ENCODE measurements at regions not wholly inside any gene's neighbourhood (a gene's known extent, or its start where the extent isn't known, plus 50 kb on each side); places are given as distances from the start of the nearest gene placed in this dataset.
A peak's percentile ranks its signal among the peaks of the same experiment; 100 is the strongest.
"Not testable (repeated sequence)": the region's sequence is repeated elsewhere in the genome, so short reads cannot be mapped to it uniquely, and the experiment has no call there.

- Histone ChIP-seq H3K36me3 (ENCODE audit: insufficient read depth in 1 of 2, low read depth in 1 of 2) (no peaks in the 10 kb centered on the region), H3K9me3 (peaks cover 6% of the 10 kb centered on the region), H3K27me3 (ENCODE audit: insufficient read depth in 3 of 3, low read length in 2 of 3) (no peaks in the 10 kb centered on the region), H3K27ac (no peak overlapping the region), H3K4me1 (no peaks in the 10 kb centered on the region), H3K4me3 (no peak overlapping the region)
- intact Hi-C loops (cut with DNase I) = no loop called here
- no peak for ATAC-seq
- no peak for TF ChIP-seq CTCF (IDR thresholded peaks at IDR 0.05)
- 62 to 79% (median 75%) methylated on average over 3 of the region's 3 CpGs for WGBS, 3 donors
- DNase-seq = no peak
Measured at GRCh38 chr9:2439957-2440356, 181.6 kb upstream of the VLDLR start.

- H3K36me3 ChIP-seq (ENCODE audit: insufficient read depth in 1 of 2, low read depth in 1 of 2); H3K4me1 ChIP-seq; H3K27me3 ChIP-seq (ENCODE audit: insufficient read depth in 3 of 3, low read length in 2 of 3); DNase-seq; H3K27ac ChIP-seq; H3K9me3 ChIP-seq; intact Hi-C loops (cut with DNase I); ATAC-seq; H3K4me3 ChIP-seq: not testable (repeated sequence)
- 93 to 97% (median 96%) methylated on average over 1 of the region's 1 CpG for WGBS, 3 donors
Measured at GRCh38 chr9:2443933-2444332, 177.7 kb upstream of the VLDLR start.

GRCh38 chr9:2448193-2448738, 173.3 kb upstream of the VLDLR start:
- ATAC-seq = peak in 1 of 4 donors; percentile 27

GRCh38 chr9:2453106-2453505, 168.5 kb upstream of the VLDLR start:
- intact Hi-C loops (cut with DNase I) = no loop called here
- WGBS, 3 donors = 25 to 35% (median 29%) methylated on average over 1 of the region's 1 CpG
- Histone ChIP-seq H3K27me3 (ENCODE audit: insufficient read depth in 3 of 3, low read length in 2 of 3) (no peaks in the 10 kb centered on the region), H3K4me3 (no peak overlapping the region), H3K27ac (no peak overlapping the region), H3K9me3 (no peaks in the 10 kb centered on the region), H3K36me3 (ENCODE audit: insufficient read depth in 1 of 2, low read depth in 1 of 2) (no peaks in the 10 kb centered on the region), H3K4me1 (no peaks in the 10 kb centered on the region)
- TF ChIP-seq CTCF (IDR thresholded peaks at IDR 0.05) = no peak
- ATAC-seq (no peak), DNase-seq (no peak)

More at GRCh38 chr9:2448193-2448738, 173.3 kb upstream of the VLDLR start:
- Histone ChIP-seq H3K27me3 (ENCODE audit: insufficient read depth in 3 of 3, low read length in 2 of 3) (no peaks in the 10 kb centered on the region), H3K36me3 (ENCODE audit: insufficient read depth in 1 of 2, low read depth in 1 of 2) (no peaks in the 10 kb centered on the region), H3K4me1 (no peaks in the 10 kb centered on the region), H3K4me3 (no peak overlapping the region), H3K9me3 (no peaks in the 10 kb centered on the region), H3K27ac (no peak overlapping the region)
- TF ChIP-seq CTCF (IDR thresholded peaks at IDR 0.05) = no peak
- intact Hi-C loops (cut with DNase I) = no loop called here
- 20 to 38% (median 32%) methylated on average over 2 of the region's 2 CpGs for WGBS, 3 donors
- no peak for DNase-seq

- Histone ChIP-seq H3K27me3 (ENCODE audit: insufficient read depth in 3 of 3, low read length in 2 of 3) (no peaks in the 10 kb centered on the region), H3K4me1 (no peaks in the 10 kb centered on the region), H3K27ac (no peak overlapping the region), H3K4me3 (no peak overlapping the region), H3K9me3 (no peaks in the 10 kb centered on the region), H3K36me3 (ENCODE audit: insufficient read depth in 1 of 2, low read depth in 1 of 2) (no peaks in the 10 kb centered on the region)
- DNase-seq = no peak
- WGBS, 3 donors = 61 to 64% (median 63%) methylated on average over 6 of the region's 6 CpGs
- no peak for ATAC-seq
- no peak for TF ChIP-seq CTCF (IDR thresholded peaks at IDR 0.05)
- intact Hi-C loops (cut with DNase I) = no loop called here
Measured at GRCh38 chr9:2453701-2454100, 167.9 kb upstream of the VLDLR start.
